Midbrain (tissue), 1 donor: ENCODE measurements at regions not wholly inside any gene's neighbourhood (a gene's known extent, or its start where the extent isn't known, plus 50 kb on each side); places are given as distances from the start of the nearest gene placed in this dataset.
A peak's percentile ranks its signal among the peaks of the same experiment; 100 is the strongest.
"Not testable (repeated sequence)": the region's sequence is repeated elsewhere in the genome, so short reads cannot be mapped to it uniquely, and the experiment has no call there.

Source experiments
- DNase-seq: peaks from one replicate; lab custom pipeline; 2025; lab: John Stamatoyannopoulos, UW

- peak; percentile 1 for DNase-seq
These were observed 160.4 kb upstream of the KCNH8 start for GRCh38 chr3:18987862-18988447.

GRCh38 chr3:18987070-18987469 is 161.2 kb upstream of the KCNH8 start:
- DNase-seq: no peak

GRCh38 chr3:18982920-18983319 is 165.4 kb upstream of the KCNH8 start:
- DNase-seq: no peak

GRCh38 chr3:18976102-18976501 is 172.2 kb upstream of the KCNH8 start:
- not testable (repeated sequence) for DNase-seq

- no peak for DNase-seq
These were observed 180.2 kb upstream of the KCNH8 start for GRCh38 chr3:18968120-18968519.

- DNase-seq: no peak
These were observed 182.5 kb upstream of the KCNH8 start for GRCh38 chr3:18965781-18966180.

GRCh38 chr3:18964640-18965039 is 183.7 kb upstream of the KCNH8 start:
- no peak for DNase-seq

GRCh38 chr3:18951333-18951732 is 197.0 kb upstream of the KCNH8 start:
- DNase-seq: no peak

GRCh38 chr3:18946524-18946923 is 201.8 kb upstream of the KCNH8 start:
- no peak for DNase-seq

- DNase-seq: no peak
These were observed 210.7 kb upstream of the KCNH8 start for GRCh38 chr3:18937574-18937973.

GRCh38 chr3:18919158-18919557 is 229.2 kb upstream of the KCNH8 start:
- no peak for DNase-seq

GRCh38 chr3:18917923-18918322 is 230.4 kb upstream of the KCNH8 start:
- no peak for DNase-seq

- DNase-seq: no peak
These were observed 246.1 kb upstream of the KCNH8 start for GRCh38 chr3:18902081-18902793.

- no peak for DNase-seq
These were observed 246.7 kb upstream of the KCNH8 start for GRCh38 chr3:18901571-18901970.

GRCh38 chr3:18900994-18901393 is 247.3 kb upstream of the KCNH8 start:
- no peak for DNase-seq

GRCh38 chr3:18898911-18899310 is 249.4 kb upstream of the KCNH8 start:
- peak; percentile 7 for DNase-seq

GRCh38 chr3:18892756-18893155 is 255.6 kb upstream of the KCNH8 start:
- no peak for DNase-seq

GRCh38 chr3:18892047-18892446 is 256.3 kb upstream of the KCNH8 start:
- no peak for DNase-seq

- DNase-seq: no peak
These were observed 256.7 kb upstream of the KCNH8 start for GRCh38 chr3:18891641-18892040.

GRCh38 chr3:18890449-18890848 is 257.9 kb upstream of the KCNH8 start:
- DNase-seq: no peak

GRCh38 chr3:18888819-18889218 is 259.5 kb upstream of the KCNH8 start:
- DNase-seq: no peak

- DNase-seq: peak; percentile 26
These were observed 259.9 kb upstream of the KCNH8 start for GRCh38 chr3:18888370-18888769.

- no peak for DNase-seq
These were observed 262.0 kb upstream of the KCNH8 start for GRCh38 chr3:18886331-18886730.

GRCh38 chr3:18885612-18886011 is 262.7 kb upstream of the KCNH8 start:
- DNase-seq: no peak
